ENCODE measurements at regions not wholly inside any gene's neighbourhood (a gene's known extent, or its start where the extent isn't known, plus 50 kb on each side); places are given as distances from the start of the nearest gene placed in this dataset.

- TF ChIP-seq CREB5 (CRISPR knock-in tag; IDR thresholded peaks at IDR 0.05; ENCODE audit: low read depth) (no peak), PATZ1 (CRISPR knock-in tag; IDR thresholded peaks at IDR 0.05; ENCODE audit: borderline replicate concordance) (no peak), TSHZ2 (CRISPR knock-in tag; IDR thresholded peaks at IDR 0.05) (no peak), ESRRG (CRISPR knock-in tag; IDR thresholded peaks at IDR 0.05) (no peak), RARB (CRISPR knock-in tag; IDR thresholded peaks at IDR 0.05) (no peak), ARNTL (CRISPR knock-in tag; IDR thresholded peaks at IDR 0.05; ENCODE audit: borderline replicate concordance, low read depth) (no peak)
Observed at GRCh38 chr4:56246233-56246610, 141.1 kb downstream of the AASDH start.
